Brain microvascular endothelial cell (primary cell): ENCODE measurements at regions not wholly inside any gene's neighbourhood (a gene's known extent, or its start where the extent isn't known, plus 50 kb on each side); places are given as distances from the start of the nearest gene placed in this dataset.

Source experiments
- DNase-seq: peaks from one replicate; pipeline ENCODE4 v3.0.0-alpha.2; 2020
- H3K27ac ChIP-seq: fragments of 250-450 bp; sonication (Bioruptor Pico); 2 replicates; pipeline ENCODE4 v1.5.1; 2020; ENCODE audit warnings: mild to moderate bottlenecking, moderate library complexity
- H3K27me3 ChIP-seq: fragments of 250-450 bp; sonication (Bioruptor Pico); replicated peaks from 2 replicates; pipeline ENCODE4 v1.5.1; 2020; ENCODE audit warnings: mild to moderate bottlenecking
- H3K36me3 ChIP-seq: fragments of 250-450 bp; sonication (Bioruptor Pico); replicated peaks from 2 replicates; pipeline ENCODE4 v1.5.1; 2020; ENCODE audit warnings: mild to moderate bottlenecking
- H3K4me3 ChIP-seq: 2 replicates; pipeline ENCODE4 v1.5.1; 2011; ENCODE audit warnings: low read depth, mild to moderate bottlenecking, control low read depth, low read length, moderate library complexity
- in situ Hi-C: cut with HindIII; loops from 2 replicates; pipeline ENCODE4 v1.10.0; 2017; ENCODE audit warnings: low sequenced_read_pairs, low pct_ligation_motif_present
- TF ChIP-seq, protein P1 (sequence below): IDR thresholded peaks from 2 replicates; pipeline ENCODE4 v1.5.1; 2011; ENCODE audit warnings: low read depth, mild to moderate bottlenecking, moderate library complexity, low read length, control low read depth, inconsistent platforms; ENCODE audit errors: missing control alignments

- in situ Hi-C loops = no loop called here
- TF ChIP-seq, protein P1, sequence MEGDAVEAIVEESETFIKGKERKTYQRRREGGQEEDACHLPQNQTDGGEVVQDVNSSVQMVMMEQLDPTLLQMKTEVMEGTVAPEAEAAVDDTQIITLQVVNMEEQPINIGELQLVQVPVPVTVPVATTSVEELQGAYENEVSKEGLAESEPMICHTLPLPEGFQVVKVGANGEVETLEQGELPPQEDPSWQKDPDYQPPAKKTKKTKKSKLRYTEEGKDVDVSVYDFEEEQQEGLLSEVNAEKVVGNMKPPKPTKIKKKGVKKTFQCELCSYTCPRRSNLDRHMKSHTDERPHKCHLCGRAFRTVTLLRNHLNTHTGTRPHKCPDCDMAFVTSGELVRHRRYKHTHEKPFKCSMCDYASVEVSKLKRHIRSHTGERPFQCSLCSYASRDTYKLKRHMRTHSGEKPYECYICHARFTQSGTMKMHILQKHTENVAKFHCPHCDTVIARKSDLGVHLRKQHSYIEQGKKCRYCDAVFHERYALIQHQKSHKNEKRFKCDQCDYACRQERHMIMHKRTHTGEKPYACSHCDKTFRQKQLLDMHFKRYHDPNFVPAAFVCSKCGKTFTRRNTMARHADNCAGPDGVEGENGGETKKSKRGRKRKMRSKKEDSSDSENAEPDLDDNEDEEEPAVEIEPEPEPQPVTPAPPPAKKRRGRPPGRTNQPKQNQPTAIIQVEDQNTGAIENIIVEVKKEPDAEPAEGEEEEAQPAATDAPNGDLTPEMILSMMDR = no peak
- Histone ChIP-seq H3K4me3 (no peak overlapping the region), H3K27ac (no peak overlapping the region), H3K27me3 (peaks cover 7% of the 10 kb centered on the region), H3K36me3 (no peaks in the 10 kb centered on the region)
- DNase-seq = no peak
Measured at GRCh38 chr15:77844798-77845446, 212.2 kb upstream of the LINGO1 start.

DNA sequence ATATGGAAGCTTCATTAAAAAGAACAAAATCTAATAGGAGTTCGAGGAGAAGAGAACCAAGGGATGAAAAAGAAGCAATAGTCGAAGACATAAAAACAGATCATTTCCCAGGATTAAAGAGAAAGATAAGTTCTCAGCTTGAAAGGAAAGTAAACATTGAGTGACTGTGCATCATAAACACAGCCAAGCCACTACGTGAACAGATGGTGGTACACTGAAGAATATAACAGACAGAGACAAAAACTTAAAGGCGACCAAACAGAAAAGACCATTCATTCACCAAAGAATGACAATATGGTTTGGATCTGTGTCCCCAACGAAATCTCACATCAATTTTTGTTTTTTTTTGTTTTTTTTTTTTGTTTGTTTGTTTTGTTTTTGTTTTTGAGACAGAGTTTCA lies 210.8 kb upstream of the LINGO1 start:
- in situ Hi-C loops = no loop called here
- Histone ChIP-seq H3K36me3 (no peaks in the 10 kb centered on the region), H3K27me3 (peaks cover 15% of the 10 kb centered on the region), H3K27ac (no peak overlapping the region), H3K4me3 (no peak overlapping the region)
- DNase-seq = no peak
- TF ChIP-seq, protein P1 = no peak

- Histone ChIP-seq H3K4me3 (no peak overlapping the region), H3K27ac (no peak overlapping the region), H3K36me3 (no peaks in the 10 kb centered on the region), H3K27me3 (peaks cover 11% of the 10 kb centered on the region)
- DNase-seq = peak; percentile 24
- TF ChIP-seq, protein P1 = no peak
- in situ Hi-C loops = no loop called here
Measured at GRCh38 chr15:77840991-77841775, 208.5 kb upstream of the LINGO1 start.

- Histone ChIP-seq H3K4me3 (no peak overlapping the region), H3K27ac (no peak overlapping the region), H3K36me3 (no peaks in the 10 kb centered on the region), H3K27me3 (peaks cover 15% of the 10 kb centered on the region)
- TF ChIP-seq, protein P1 = no peak
- in situ Hi-C loops = no loop called here
- DNase-seq = no peak
Measured at GRCh38 chr15:77839970-77840905, 207.5 kb upstream of the LINGO1 start.

- in situ Hi-C loops = no loop called here
- no peak overlapping the region for H3K27ac ChIP-seq
- no peak for DNase-seq
- no peak overlapping the region for H3K4me3 ChIP-seq
- H3K27me3 ChIP-seq = peaks cover 15% of the 10 kb centered on the region
- TF ChIP-seq, protein P1 = no peak
- H3K36me3 ChIP-seq = no peaks in the 10 kb centered on the region
Measured at GRCh38 chr15:77839456-77839855, 206.7 kb upstream of the LINGO1 start.
